ENCODE measurements at regions not wholly inside any gene's neighbourhood (a gene's known extent, or its start where the extent isn't known, plus 50 kb on each side); places are given as distances from the start of the nearest gene placed in this dataset.

DNA sequence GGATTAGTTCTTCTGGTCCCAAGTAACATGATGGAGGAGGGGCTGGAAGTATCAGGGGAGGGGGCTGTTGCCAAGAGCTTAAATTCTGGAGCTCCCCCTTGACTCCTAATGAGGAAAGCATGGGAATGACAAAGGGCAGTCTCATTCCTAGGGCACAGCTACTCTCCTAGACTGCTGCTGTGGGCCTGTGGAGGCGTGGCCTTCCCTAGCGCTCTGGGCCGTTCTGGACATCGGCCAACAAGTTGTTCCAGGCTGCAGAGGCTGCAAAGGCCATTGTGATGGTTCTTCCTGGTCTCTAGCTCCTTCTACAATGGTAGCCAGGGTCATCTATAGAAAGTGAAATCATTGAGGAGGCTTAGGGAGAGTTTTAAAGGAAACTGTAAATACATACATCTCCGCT, 916.6 kb downstream of the DIAPH3 start:
- TF ChIP-seq, protein P1, sequence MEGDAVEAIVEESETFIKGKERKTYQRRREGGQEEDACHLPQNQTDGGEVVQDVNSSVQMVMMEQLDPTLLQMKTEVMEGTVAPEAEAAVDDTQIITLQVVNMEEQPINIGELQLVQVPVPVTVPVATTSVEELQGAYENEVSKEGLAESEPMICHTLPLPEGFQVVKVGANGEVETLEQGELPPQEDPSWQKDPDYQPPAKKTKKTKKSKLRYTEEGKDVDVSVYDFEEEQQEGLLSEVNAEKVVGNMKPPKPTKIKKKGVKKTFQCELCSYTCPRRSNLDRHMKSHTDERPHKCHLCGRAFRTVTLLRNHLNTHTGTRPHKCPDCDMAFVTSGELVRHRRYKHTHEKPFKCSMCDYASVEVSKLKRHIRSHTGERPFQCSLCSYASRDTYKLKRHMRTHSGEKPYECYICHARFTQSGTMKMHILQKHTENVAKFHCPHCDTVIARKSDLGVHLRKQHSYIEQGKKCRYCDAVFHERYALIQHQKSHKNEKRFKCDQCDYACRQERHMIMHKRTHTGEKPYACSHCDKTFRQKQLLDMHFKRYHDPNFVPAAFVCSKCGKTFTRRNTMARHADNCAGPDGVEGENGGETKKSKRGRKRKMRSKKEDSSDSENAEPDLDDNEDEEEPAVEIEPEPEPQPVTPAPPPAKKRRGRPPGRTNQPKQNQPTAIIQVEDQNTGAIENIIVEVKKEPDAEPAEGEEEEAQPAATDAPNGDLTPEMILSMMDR (IDR thresholded peaks at IDR 0.05; ENCODE audit: extremely low read depth, missing control alignments) = no peak
- no peak for DNase-seq (ENCODE audit: low spot score)

DNA sequence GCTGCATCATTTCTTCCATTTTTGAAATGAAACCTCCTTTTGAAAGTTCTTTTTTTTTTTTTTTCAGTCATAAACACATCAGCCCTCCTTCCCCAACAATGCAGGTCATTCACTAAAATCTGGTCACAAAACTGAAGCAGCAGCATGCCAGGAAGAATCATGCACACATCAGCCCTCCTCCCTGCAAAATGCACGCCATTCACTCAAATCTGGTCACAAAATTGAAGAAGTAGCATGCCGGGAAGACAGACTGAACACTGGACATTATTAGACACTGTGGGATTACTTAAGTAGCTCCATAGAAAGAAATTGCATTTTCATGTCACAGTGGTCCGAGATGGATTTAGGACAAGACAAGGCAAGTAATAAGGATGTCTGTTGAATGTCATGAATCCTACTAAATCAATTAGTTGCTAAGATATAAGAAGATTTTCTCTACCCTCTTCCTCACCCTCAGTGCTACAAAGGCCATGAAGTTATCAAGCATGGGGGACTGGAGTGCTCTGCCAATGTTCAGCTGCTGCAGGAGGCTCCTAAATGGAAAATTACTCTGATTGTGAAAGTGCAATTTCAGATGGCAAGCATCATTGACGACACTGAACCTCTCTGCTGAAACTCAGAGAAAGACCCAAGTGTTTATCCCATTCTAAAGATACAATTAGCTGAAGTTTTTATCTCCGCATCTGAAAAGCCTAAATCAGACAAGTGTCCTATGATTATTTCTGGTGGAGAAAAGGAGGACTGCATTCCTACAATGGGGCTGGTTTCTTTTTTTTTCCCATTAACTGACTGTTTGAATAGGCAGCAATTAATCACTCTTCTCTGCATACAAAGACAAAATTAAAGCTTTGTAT, 913.2 kb downstream of the DIAPH3 start:
- TF ChIP-seq, protein P1 (IDR thresholded peaks at IDR 0.05; ENCODE audit: extremely low read depth, missing control alignments) = no peak
- DNase-seq (ENCODE audit: low spot score) = no peak

GRCh38 chr13:59259165-59260000, 904.3 kb downstream of the DIAPH3 start:
- no peak for DNase-seq (ENCODE audit: low spot score)

GRCh38 chr13:59261928-59262488, 901.7 kb downstream of the DIAPH3 start:
- TF ChIP-seq, protein P1 (IDR thresholded peaks at IDR 0.05; ENCODE audit: extremely low read depth, missing control alignments) = no peak
- no peak for DNase-seq (ENCODE audit: low spot score)

More at GRCh38 chr13:59259165-59260000, 904.3 kb downstream of the DIAPH3 start:
- TF ChIP-seq, protein P1 (IDR thresholded peaks at IDR 0.05; ENCODE audit: extremely low read depth, missing control alignments) = no peak

- TF ChIP-seq, protein P1 (IDR thresholded peaks at IDR 0.05; ENCODE audit: extremely low read depth, missing control alignments) = no peak
- no peak for DNase-seq (ENCODE audit: low spot score)
Measured at GRCh38 chr13:59263531-59263930, 900.2 kb downstream of the DIAPH3 start.

DNA sequence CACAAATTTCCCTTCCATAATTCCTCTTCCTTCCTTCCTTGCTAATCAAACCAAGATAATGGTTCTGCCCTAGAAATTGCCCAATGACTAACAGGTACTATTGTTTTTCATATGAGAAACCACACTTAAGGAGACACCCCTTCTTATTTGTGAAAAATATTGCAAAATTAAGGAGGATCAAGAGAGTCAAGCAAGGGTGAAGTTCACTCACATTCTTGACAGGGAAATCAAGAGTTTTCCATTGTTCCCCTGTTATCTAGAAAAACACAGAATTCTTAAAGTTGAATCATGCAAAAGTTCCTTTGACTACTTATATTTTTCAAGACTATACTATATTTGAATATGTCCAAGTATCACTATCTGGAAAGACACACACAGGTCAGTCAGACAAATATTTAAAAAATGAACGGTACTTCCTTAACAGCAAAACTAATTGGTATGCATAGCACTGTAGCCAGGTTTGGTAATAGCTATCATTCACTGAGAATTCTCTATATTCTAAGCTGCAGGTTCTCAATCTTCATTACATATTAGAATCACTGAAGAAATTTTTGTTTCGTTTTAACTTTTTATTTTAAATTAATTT, 897.2 kb downstream of the DIAPH3 start:
- DNase-seq (ENCODE audit: low spot score) = no peak
- TF ChIP-seq, protein P1 (IDR thresholded peaks at IDR 0.05; ENCODE audit: extremely low read depth, missing control alignments) = no peak
